Astrocyte (in vitro differentiated cells and primary cell): ENCODE measurements at regions not wholly inside any gene's neighbourhood (a gene's known extent, or its start where the extent isn't known, plus 50 kb on each side); places are given as distances from the start of the nearest gene placed in this dataset.

ENCODE experiments used
- EZH2 ChIP-seq: IDR thresholded peaks from 2 replicates; pipeline ENCODE4 v1.6.1; 2012; ENCODE audit warnings: mild to moderate bottlenecking, low read length, inconsistent platforms; ENCODE audit not compliant: insufficient read depth
- TF ChIP-seq, protein P1 (sequence below): IDR thresholded peaks from 2 replicates; pipeline ENCODE4 v1.5.1; 2011; ENCODE audit warnings: low read depth, mild to moderate bottlenecking, inconsistent platforms, low read length, moderate library complexity; ENCODE audit not compliant: insufficient read depth

DNA sequence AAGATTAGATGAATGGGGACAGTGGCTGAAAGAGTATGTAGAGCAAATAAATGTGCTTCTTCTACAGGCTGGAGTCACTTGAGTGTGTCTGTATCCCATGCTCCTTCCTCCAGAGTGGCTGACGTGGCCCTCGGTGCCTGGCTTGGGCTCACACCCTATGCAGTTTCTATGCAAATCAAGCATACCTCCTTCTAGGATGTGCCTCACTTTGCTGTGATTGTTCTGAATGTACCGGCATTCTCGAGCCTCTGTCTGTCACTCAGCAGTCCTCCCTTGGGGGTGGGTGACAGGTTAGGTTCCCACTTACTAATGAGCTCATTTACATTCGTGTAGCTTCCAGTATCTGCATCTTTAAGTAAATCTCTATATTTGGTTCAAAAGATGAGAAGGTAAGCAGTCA is 55.1 kb upstream of the HDDC2 start:
- TF ChIP-seq, protein P1, sequence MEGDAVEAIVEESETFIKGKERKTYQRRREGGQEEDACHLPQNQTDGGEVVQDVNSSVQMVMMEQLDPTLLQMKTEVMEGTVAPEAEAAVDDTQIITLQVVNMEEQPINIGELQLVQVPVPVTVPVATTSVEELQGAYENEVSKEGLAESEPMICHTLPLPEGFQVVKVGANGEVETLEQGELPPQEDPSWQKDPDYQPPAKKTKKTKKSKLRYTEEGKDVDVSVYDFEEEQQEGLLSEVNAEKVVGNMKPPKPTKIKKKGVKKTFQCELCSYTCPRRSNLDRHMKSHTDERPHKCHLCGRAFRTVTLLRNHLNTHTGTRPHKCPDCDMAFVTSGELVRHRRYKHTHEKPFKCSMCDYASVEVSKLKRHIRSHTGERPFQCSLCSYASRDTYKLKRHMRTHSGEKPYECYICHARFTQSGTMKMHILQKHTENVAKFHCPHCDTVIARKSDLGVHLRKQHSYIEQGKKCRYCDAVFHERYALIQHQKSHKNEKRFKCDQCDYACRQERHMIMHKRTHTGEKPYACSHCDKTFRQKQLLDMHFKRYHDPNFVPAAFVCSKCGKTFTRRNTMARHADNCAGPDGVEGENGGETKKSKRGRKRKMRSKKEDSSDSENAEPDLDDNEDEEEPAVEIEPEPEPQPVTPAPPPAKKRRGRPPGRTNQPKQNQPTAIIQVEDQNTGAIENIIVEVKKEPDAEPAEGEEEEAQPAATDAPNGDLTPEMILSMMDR = no peak
- no peak for TF ChIP-seq EZH2
